OCI-M1 (cell line): ENCODE measurements at regions not wholly inside any gene's neighbourhood (a gene's known extent, or its start where the extent isn't known, plus 50 kb on each side); places are given as distances from the start of the nearest gene placed in this dataset.
"Not testable (repeated sequence)": the region's sequence is repeated elsewhere in the genome, so short reads cannot be mapped to it uniquely, and the experiment has no call there.

ENCODE experiments used
- DNase-seq: peaks from one replicate; lab custom pipeline; 2025; lab: John Stamatoyannopoulos, UW

- not testable (repeated sequence) for DNase-seq
These were observed 415.4 kb downstream of the TMEM38B start for GRCh38 chr9:106109706-106110105.

- no peak for DNase-seq
These were observed 416.1 kb downstream of the TMEM38B start for GRCh38 chr9:106110483-106110882.

- peak; percentile 3 for DNase-seq
These were observed 416.8 kb downstream of the TMEM38B start for GRCh38 chr9:106111039-106111730.

GRCh38 chr9:106112935-106113334 is 418.6 kb downstream of the TMEM38B start:
- no peak for DNase-seq

- DNase-seq = no peak
These were observed 424.8 kb downstream of the TMEM38B start for GRCh38 chr9:106119176-106119575.

GRCh38 chr9:106120071-106120470 is 425.7 kb downstream of the TMEM38B start:
- no peak for DNase-seq

- DNase-seq = no peak
These were observed 433.4 kb downstream of the TMEM38B start for GRCh38 chr9:106127776-106128175.

- DNase-seq = no peak
These were observed 436.0 kb downstream of the TMEM38B start for GRCh38 chr9:106130374-106130773.

- no peak for DNase-seq
These were observed 449.4 kb downstream of the TMEM38B start for GRCh38 chr9:106143781-106144180.

GRCh38 chr9:106146066-106146840 is 451.9 kb downstream of the TMEM38B start:
- DNase-seq = no peak

GRCh38 chr9:106146886-106147285 is 452.5 kb downstream of the TMEM38B start:
- no peak for DNase-seq

- no peak for DNase-seq
These were observed 455.6 kb downstream of the TMEM38B start for GRCh38 chr9:106149956-106150355.

- DNase-seq = peak; percentile 8
These were observed 462.1 kb downstream of the TMEM38B start for GRCh38 chr9:106156465-106156864.

GRCh38 chr9:106172265-106172664 is 477.9 kb downstream of the TMEM38B start:
- no peak for DNase-seq

- DNase-seq = no peak
These were observed 480.0 kb downstream of the TMEM38B start for GRCh38 chr9:106174346-106174745.

- DNase-seq = no peak
These were observed 482.9 kb downstream of the TMEM38B start for GRCh38 chr9:106177216-106177615.

- DNase-seq = no peak
These were observed 484.9 kb downstream of the TMEM38B start for GRCh38 chr9:106179191-106179590.

- DNase-seq = peak; percentile 46
These were observed 509.6 kb downstream of the TMEM38B start for GRCh38 chr9:106203815-106204516.

- DNase-seq = no peak
These were observed 513.0 kb downstream of the TMEM38B start for GRCh38 chr9:106207298-106207697.

- DNase-seq = no peak
These were observed 524.1 kb downstream of the TMEM38B start for GRCh38 chr9:106218427-106218826.

GRCh38 chr9:106218854-106219253 is 524.5 kb downstream of the TMEM38B start:
- DNase-seq = no peak

- DNase-seq = no peak
These were observed 526.1 kb downstream of the TMEM38B start for GRCh38 chr9:106220415-106220814.

- no peak for DNase-seq
These were observed 534.5 kb downstream of the TMEM38B start for GRCh38 chr9:106228861-106229260.
